GM12892 (cell line): ENCODE measurements at regions not wholly inside any gene's neighbourhood (a gene's known extent, or its start where the extent isn't known, plus 50 kb on each side); places are given as distances from the start of the nearest gene placed in this dataset.

Experiments used
- POLR2A ChIP-seq: IDR thresholded peaks from 2 replicates; pipeline ENCODE4 v1.6.1; 2011; ENCODE audit warnings: low read depth, low read length, control low read depth
- POLR2AphosphoS5 ChIP-seq: IDR thresholded peaks from 2 replicates; pipeline ENCODE4 v1.6.1; 2011; ENCODE audit warnings: low read depth, low read length, control low read depth

GRCh38 chr11:91258876-91259275, 965.7 kb upstream of the FAT3 start:
- TF ChIP-seq POLR2A, result no peak
- TF ChIP-seq POLR2AphosphoS5, result no peak
